ENCODE measurements at regions not wholly inside any gene's neighbourhood (a gene's known extent, or its start where the extent isn't known, plus 50 kb on each side); places are given as distances from the start of the nearest gene placed in this dataset.

GRCh38 chr5:89830691-89831090, 578.9 kb downstream of the CETN3 start:
- H3K9ac ChIP-seq (ENCODE audit: low read length): no peak overlapping the region
- ATAC-seq (peak; percentile 24; the same call in 1 of the 2 replicates), DNase-seq (no peak)
- ChIA-PET CTCF (no interaction called here), POLR2A (ENCODE audit: unreplicated experiment) (no interaction called here)
- no peaks in the 10 kb centered on the region for H3K27me3 ChIP-seq (ENCODE audit: low read length)
- H3K4me2 ChIP-seq (ENCODE audit: low read length): no peak overlapping the region
- no peaks in the 10 kb centered on the region for H3K9me3 ChIP-seq (ENCODE audit: low read length)
- H3F3A ChIP-seq (ENCODE audit: low read length, unreplicated experiment): no peaks in the 10 kb centered on the region
- H3K4me1 ChIP-seq (ENCODE audit: insufficient read depth, low read length): no peaks in the 10 kb centered on the region
- TF ChIP-seq EZH2 (IDR thresholded peaks at IDR 0.05; ENCODE audit: low read length, unreplicated experiment): no peak
- TF ChIP-seq EZH2phosphoT487 (IDR thresholded peaks at IDR 0.05; ENCODE audit: borderline replicate concordance, low read length): no peak
- no peak for TF ChIP-seq CTCF (conservative IDR thresholded peaks at IDR 0.05; ENCODE audit: low read depth, low read length)
- no peaks in the 10 kb centered on the region for H3K79me2 ChIP-seq (ENCODE audit: low read length)
- no peak overlapping the region for H3K4me3 ChIP-seq (ENCODE audit: low read length)
- no peaks in the 10 kb centered on the region for H4K20me1 ChIP-seq (ENCODE audit: low read length)
- BruUV-seq (replicated peaks): no TSS peak
- no peaks in the 10 kb centered on the region for H3K36me3 ChIP-seq (ENCODE audit: low read depth, low read length)
- intact Hi-C loops (cut with micrococcal nuclease): no loop called here
- H3K27ac ChIP-seq (ENCODE audit: low read length): no peak overlapping the region
- no peaks in the 10 kb centered on the region for H3K9me2 ChIP-seq (replicated peaks; ENCODE audit: low read length)
- no peak overlapping the region for H2AFZ ChIP-seq (ENCODE audit: low read length)

- ChIA-PET POLR2A (ENCODE audit: unreplicated experiment) (no interaction called here), CTCF (no interaction called here)
- no peaks in the 10 kb centered on the region for H3K4me1 ChIP-seq (ENCODE audit: insufficient read depth, low read length)
- no peak for DNase-seq
- H3K4me3 ChIP-seq (ENCODE audit: low read length): no peak overlapping the region
- ATAC-seq: no peak
- H2AFZ ChIP-seq (ENCODE audit: low read length): no peak overlapping the region
- no peaks in the 10 kb centered on the region for H3K36me3 ChIP-seq (ENCODE audit: low read depth, low read length)
- no peak overlapping the region for H3K4me2 ChIP-seq (ENCODE audit: low read length)
- TF ChIP-seq EZH2 (IDR thresholded peaks at IDR 0.05; ENCODE audit: low read length, unreplicated experiment) (no peak), CTCF (conservative IDR thresholded peaks at IDR 0.05; ENCODE audit: low read depth, low read length) (no peak), EZH2phosphoT487 (IDR thresholded peaks at IDR 0.05; ENCODE audit: borderline replicate concordance, low read length) (no peak)
- H3K9ac ChIP-seq (ENCODE audit: low read length): no peak overlapping the region
- H3K79me2 ChIP-seq (ENCODE audit: low read length): no peaks in the 10 kb centered on the region
- no peak overlapping the region for H3K27ac ChIP-seq (ENCODE audit: low read length)
- no peaks in the 10 kb centered on the region for H3K9me3 ChIP-seq (ENCODE audit: low read length)
- intact Hi-C loops (cut with micrococcal nuclease): no loop called here
- BruUV-seq (replicated peaks): no TSS peak
- no peaks in the 10 kb centered on the region for H4K20me1 ChIP-seq (ENCODE audit: low read length)
- H3K9me2 ChIP-seq (replicated peaks; ENCODE audit: low read length): no peaks in the 10 kb centered on the region
- H3K27me3 ChIP-seq (ENCODE audit: low read length): no peaks in the 10 kb centered on the region
- no peaks in the 10 kb centered on the region for H3F3A ChIP-seq (ENCODE audit: low read length, unreplicated experiment)
These were observed 581.6 kb downstream of the CETN3 start for GRCh38 chr5:89827960-89828359.

GRCh38 chr5:89827359-89827758, 582.2 kb downstream of the CETN3 start:
- DNase-seq (no peak), ATAC-seq (peak; percentile 62)
- POLR2A ChIA-PET (ENCODE audit: unreplicated experiment): no interaction called here
- H3F3A ChIP-seq (ENCODE audit: low read length, unreplicated experiment): no peaks in the 10 kb centered on the region
- no peaks in the 10 kb centered on the region for H3K9me3 ChIP-seq (ENCODE audit: low read length)
- no peaks in the 10 kb centered on the region for H3K79me2 ChIP-seq (ENCODE audit: low read length)
- CTCF ChIA-PET: no interaction called here
- H3K4me1 ChIP-seq (ENCODE audit: insufficient read depth, low read length): no peaks in the 10 kb centered on the region
- TF ChIP-seq CTCF (conservative IDR thresholded peaks at IDR 0.05; ENCODE audit: low read depth, low read length) (no peak), EZH2 (IDR thresholded peaks at IDR 0.05; ENCODE audit: low read length, unreplicated experiment) (no peak), EZH2phosphoT487 (IDR thresholded peaks at IDR 0.05; ENCODE audit: borderline replicate concordance, low read length) (no peak)
- H2AFZ ChIP-seq (ENCODE audit: low read length): 0 out of 2 replicates have a peak overlapping the region, but pooled peaks have one; percentile 7
- intact Hi-C loops (cut with micrococcal nuclease): no loop called here
- no peak overlapping the region for H3K9ac ChIP-seq (ENCODE audit: low read length)
- BruUV-seq (replicated peaks): no TSS peak
- H3K27me3 ChIP-seq (ENCODE audit: low read length): no peaks in the 10 kb centered on the region
- H3K4me3 ChIP-seq (ENCODE audit: low read length): no peak overlapping the region
- H3K36me3 ChIP-seq (ENCODE audit: low read depth, low read length): no peaks in the 10 kb centered on the region
- H3K9me2 ChIP-seq (replicated peaks; ENCODE audit: low read length): no peaks in the 10 kb centered on the region
- no peak overlapping the region for H3K27ac ChIP-seq (ENCODE audit: low read length)
- no peak overlapping the region; the same call in 1 of the 2 replicates for H3K4me2 ChIP-seq (ENCODE audit: low read length)
- no peaks in the 10 kb centered on the region for H4K20me1 ChIP-seq (ENCODE audit: low read length)

Data from PC-3 (cell line).